Astrocyte (in vitro differentiated cells and primary cell): ENCODE measurements at regions not wholly inside any gene's neighbourhood (a gene's known extent, or its start where the extent isn't known, plus 50 kb on each side); places are given as distances from the start of the nearest gene placed in this dataset.

Source experiments
- EZH2 ChIP-seq: IDR thresholded peaks from 2 replicates; pipeline ENCODE4 v1.6.1; 2012; ENCODE audit warnings: mild to moderate bottlenecking, low read length, inconsistent platforms; ENCODE audit not compliant: insufficient read depth
- TF ChIP-seq, protein P1 (sequence below): IDR thresholded peaks from 2 replicates; pipeline ENCODE4 v1.5.1; 2011; ENCODE audit warnings: low read depth, mild to moderate bottlenecking, inconsistent platforms, low read length, moderate library complexity; ENCODE audit not compliant: insufficient read depth

GRCh38 chr6:66499851-66500250 is 792.8 kb upstream of the EYS start:
- TF ChIP-seq, protein P1, sequence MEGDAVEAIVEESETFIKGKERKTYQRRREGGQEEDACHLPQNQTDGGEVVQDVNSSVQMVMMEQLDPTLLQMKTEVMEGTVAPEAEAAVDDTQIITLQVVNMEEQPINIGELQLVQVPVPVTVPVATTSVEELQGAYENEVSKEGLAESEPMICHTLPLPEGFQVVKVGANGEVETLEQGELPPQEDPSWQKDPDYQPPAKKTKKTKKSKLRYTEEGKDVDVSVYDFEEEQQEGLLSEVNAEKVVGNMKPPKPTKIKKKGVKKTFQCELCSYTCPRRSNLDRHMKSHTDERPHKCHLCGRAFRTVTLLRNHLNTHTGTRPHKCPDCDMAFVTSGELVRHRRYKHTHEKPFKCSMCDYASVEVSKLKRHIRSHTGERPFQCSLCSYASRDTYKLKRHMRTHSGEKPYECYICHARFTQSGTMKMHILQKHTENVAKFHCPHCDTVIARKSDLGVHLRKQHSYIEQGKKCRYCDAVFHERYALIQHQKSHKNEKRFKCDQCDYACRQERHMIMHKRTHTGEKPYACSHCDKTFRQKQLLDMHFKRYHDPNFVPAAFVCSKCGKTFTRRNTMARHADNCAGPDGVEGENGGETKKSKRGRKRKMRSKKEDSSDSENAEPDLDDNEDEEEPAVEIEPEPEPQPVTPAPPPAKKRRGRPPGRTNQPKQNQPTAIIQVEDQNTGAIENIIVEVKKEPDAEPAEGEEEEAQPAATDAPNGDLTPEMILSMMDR, result no peak
- TF ChIP-seq EZH2, result no peak
